Activated CD4-positive, alpha-beta T cell treated with anti-CD3 and anti-CD28 coated beads, Interleukin-2, Interleukin-6, amounts not matched to agents 100 ng/mL and 50 ng/mL, durations not matched to agents 16 hours and 8 hours (primary cell): ENCODE measurements at regions not wholly inside any gene's neighbourhood (a gene's known extent, or its start where the extent isn't known, plus 50 kb on each side); places are given as distances from the start of the nearest gene placed in this dataset.
"Not testable (repeated sequence)": the region's sequence is repeated elsewhere in the genome, so short reads cannot be mapped to it uniquely, and the experiment has no call there.

Source experiments
- DNase-seq: peaks from one replicate; pipeline ENCODE4 v3.0.0-alpha.2; 2020

DNA sequence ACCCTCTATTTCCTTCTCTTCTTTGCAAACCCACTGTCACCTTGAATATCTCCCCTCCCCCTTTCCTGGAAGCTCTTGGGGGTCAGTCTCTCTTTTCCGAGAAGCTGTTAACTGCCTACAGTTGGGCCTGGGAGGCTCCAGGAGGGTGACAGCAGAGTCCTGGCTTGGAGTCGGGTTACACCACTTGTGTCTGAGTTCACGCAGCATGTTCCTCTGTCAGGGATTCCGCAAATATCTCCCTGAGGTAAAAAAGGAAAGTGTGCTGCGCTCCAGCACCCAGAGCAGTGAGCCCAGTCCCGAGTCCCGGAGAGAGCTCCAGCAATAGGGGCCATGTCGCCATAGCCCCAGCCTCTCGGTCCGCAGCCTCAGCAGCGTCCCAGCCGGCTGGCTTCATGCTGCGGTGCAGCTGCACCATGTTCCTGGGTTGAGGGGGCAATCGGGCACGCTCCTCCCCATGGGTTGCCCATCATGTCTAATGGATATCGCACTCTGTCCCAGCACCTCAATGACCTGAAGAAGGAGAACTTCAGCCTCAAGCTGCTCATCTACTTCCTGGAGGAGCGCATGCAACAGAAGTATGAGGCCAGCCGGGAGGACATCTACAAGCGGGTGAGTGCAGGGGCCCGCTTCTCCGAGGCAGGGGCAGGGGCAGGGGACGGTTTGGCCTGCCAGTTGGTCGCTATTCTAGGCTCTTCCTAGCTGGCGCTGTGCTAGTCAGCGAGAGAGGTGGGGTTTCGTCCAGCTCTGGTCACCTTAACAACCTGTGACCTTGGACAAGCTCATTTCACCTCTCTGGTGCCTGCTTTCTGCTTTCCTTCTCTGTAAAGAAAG lies 101.3 kb upstream of the SEC22B start:
- not testable (repeated sequence) for DNase-seq

DNA sequence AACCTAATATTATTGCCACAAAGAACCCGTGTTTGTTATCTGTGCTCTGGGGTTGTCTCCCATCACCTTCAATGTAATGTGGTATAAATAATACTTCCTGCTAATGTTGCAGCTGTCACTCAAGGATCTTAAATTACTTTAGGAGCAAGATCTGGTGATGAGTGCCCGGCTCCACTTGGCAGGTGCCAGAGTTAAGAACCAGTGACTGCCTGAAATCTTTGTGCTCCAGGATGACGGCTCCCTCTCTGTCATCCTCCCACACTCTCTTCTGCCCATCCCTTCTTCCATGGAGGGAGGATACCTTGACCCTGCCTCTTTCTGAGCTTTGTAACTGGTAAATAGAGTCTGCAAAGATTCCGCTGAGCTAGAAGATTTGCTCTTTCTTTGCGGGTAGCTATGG lies 100.4 kb upstream of the SEC22B start:
- not testable (repeated sequence) for DNase-seq

DNA sequence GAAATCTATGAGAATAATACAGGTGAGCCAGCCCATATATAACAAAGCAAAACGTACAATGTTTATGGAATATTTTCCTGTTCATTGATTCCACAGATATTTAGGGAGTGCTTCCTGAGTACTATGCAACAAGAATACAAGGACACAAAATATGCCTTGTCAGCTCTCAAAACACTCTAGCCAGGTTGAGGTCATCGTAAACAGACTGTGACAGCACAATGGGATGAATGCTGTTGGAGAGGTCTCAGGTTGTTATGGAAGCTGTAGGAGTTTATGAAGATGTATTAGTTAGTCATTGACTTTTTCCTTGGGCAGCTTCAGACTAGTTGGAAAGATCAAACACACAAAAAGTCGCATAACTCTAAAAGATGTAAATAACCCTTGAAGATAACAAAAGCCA lies 98.1 kb upstream of the SEC22B start:
- not testable (repeated sequence) for DNase-seq

GRCh38 chr1:120273363-120273762 lies 97.0 kb upstream of the SEC22B start:
- DNase-seq, result not testable (repeated sequence)

DNA sequence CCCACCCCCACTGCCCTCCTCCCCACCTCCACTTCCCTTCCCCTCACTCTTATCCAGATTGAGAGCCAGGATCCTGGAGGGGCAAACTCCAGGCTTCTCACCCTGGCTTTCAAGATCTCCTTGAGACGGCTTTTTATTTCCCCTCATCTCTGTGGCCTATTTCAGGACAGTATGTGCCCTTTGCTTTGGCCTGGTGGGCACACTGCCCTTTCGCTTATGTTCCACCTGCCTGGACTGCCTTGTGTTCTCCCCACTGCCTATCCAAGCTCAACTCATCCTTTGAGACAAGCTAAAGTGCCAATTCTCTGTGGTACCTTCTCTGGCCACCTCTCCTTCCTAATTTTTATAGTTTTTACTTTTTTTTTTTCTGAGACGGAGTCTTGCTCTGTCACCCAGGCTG lies 95.9 kb upstream of the SEC22B start:
- DNase-seq, result not testable (repeated sequence)

GRCh38 chr1:120271561-120272221 lies 95.4 kb upstream of the SEC22B start:
- DNase-seq, result not testable (repeated sequence)

- not testable (repeated sequence) for DNase-seq
Measured at GRCh38 chr1:120267894-120268551, 91.7 kb upstream of the SEC22B start.

GRCh38 chr1:120264564-120264963 lies 88.2 kb upstream of the SEC22B start:
- not testable (repeated sequence) for DNase-seq

GRCh38 chr1:120262791-120263751 lies 86.8 kb upstream of the SEC22B start:
- DNase-seq, result not testable (repeated sequence)

GRCh38 chr1:120257778-120258105 lies 81.4 kb upstream of the SEC22B start:
- DNase-seq, result not testable (repeated sequence)

- DNase-seq, result not testable (repeated sequence)
Measured at GRCh38 chr1:120257064-120257777, 80.9 kb upstream of the SEC22B start.

DNA sequence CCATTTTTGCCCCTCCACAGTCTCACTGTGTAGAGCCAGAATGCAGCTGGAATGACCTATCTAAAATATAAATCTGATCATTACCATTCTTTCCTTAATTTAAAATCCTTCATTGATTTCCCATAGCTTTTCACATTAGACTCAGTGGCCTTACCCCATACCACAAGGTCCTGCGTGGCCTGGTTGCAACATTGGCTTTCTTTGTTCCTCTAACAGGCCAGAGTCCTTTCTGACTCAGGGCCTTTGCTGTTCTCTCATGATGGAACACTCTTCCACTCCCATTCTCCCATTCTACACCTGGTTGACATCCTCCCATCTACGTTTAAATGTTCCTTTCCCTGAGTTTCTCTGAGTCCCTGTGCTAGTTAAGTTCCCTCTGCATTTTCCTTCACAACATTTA lies 74.4 kb upstream of the SEC22B start:
- not testable (repeated sequence) for DNase-seq

DNA sequence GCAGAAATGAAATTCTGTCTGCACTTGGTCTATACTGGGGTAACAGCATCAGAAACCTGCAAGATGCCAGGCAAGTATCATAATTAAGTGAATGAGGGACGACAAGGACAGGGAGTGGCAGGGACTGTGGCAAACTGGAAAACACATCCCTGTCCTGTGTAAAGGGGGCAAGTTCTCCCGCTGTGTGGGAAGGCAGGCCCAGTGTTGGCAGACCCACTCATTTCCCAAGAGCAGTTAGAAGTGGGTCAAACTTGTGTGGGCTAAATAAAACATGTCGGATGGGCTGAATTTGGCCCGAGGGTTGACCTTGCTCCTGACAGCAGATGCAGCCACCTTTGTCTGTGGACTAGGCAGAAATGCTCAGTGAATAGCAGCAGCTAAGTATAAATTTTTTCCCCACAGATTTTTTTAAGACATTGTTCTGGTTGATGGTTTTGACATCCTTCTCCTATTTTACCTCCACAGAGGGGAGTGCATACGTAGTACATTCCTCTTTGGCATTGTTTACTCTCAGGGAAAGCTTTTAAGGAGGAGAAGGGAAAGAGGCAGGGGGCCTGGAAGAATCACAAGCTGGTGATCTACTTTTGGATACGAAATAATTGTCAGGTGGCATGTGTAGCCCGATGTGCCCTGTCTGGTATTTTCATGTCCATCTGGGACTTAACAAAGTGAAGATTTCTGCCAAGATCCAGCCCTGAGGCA lies 72.6 kb upstream of the SEC22B start:
- DNase-seq, result not testable (repeated sequence)

DNA sequence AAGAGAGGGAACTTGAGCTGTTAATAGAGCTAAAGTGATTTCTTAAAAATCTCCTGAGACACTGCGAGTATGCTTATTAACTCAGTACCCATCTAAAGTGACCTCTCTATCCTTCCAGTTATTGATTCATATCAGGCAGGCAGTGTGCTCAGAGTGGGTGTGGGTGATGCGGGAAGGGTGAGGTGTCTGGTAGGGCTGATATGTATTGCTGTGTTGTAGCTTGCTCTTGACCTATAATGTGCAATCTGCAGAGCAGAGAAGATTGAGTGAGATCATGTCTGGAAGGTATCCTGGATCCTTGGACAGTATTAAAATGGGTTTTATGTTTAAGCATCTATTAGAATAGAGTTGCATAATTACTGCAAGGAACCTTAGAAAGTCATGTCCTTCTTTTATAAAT lies 71.9 kb upstream of the SEC22B start:
- DNase-seq, result not testable (repeated sequence)

DNA sequence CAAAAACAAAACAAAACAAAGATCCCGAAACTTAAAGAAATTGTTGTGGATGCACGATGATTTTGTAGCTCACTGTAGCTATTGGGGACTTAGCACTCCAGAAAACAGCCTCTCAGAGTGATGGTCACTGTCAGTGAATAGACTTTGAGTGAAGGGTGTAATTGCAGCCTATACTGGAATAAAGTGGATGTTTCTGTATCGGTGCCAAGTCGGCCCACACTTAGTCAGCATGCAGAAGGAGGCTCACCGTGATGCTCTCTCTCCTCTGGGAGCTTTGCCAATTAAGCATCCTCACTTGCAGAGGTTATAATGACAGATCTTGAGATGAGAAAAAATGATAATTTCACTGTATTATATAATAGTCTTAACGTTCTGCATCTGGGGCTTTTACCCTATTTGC lies 67.5 kb upstream of the SEC22B start:
- DNase-seq, result not testable (repeated sequence)

- not testable (repeated sequence) for DNase-seq
Measured at GRCh38 chr1:120242582-120242981, 66.3 kb upstream of the SEC22B start.

GRCh38 chr1:120241868-120242267 lies 65.5 kb upstream of the SEC22B start:
- DNase-seq, result not testable (repeated sequence)

GRCh38 chr1:120240181-120240580 lies 63.9 kb upstream of the SEC22B start:
- not testable (repeated sequence) for DNase-seq

GRCh38 chr1:120239351-120239750 lies 63.0 kb upstream of the SEC22B start:
- DNase-seq, result not testable (repeated sequence)

- not testable (repeated sequence) for DNase-seq
Measured at GRCh38 chr1:120238867-120239266, 62.5 kb upstream of the SEC22B start.

DNA sequence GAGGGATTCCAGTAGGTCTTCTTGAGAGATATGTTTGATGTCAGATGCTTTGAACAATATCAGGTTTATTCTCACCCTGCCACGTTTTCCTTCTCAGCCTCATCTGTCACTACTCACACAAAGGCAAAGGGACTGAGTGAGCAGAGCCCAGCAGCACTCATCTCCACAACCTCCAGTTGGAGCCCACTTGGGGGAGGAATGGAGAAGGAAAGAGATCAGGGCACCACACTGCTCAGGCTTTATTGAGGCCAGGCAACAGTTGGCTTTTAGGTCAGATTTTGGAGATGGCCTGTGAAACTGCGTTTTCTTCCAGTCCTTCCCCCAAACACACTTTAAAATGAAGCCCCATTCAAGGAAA lies 57.3 kb upstream of the SEC22B start:
- DNase-seq, result not testable (repeated sequence)
